ENCODE measurements at regions not wholly inside any gene's neighbourhood (a gene's known extent, or its start where the extent isn't known, plus 50 kb on each side); places are given as distances from the start of the nearest gene placed in this dataset.

DNA sequence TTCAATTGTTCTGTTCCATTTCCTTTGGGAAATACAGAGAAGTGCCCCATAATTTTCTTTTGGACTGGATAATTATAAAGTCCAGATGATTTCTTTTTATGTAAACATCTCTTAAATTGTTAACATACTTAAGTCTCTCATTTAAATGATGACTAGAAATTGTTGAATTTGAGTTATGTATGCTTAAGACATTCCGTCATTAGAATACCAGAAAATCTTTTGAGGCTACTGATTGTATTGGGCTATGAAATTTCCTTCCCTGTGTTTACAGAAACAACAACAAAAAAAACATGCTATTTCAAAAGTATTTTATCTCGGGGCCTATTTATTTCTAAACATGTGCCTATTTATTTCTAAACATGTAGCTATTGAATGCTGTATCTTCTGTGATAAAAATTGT, 125.4 kb downstream of the SH3BGRL2 start:
- TF ChIP-seq, protein P1, sequence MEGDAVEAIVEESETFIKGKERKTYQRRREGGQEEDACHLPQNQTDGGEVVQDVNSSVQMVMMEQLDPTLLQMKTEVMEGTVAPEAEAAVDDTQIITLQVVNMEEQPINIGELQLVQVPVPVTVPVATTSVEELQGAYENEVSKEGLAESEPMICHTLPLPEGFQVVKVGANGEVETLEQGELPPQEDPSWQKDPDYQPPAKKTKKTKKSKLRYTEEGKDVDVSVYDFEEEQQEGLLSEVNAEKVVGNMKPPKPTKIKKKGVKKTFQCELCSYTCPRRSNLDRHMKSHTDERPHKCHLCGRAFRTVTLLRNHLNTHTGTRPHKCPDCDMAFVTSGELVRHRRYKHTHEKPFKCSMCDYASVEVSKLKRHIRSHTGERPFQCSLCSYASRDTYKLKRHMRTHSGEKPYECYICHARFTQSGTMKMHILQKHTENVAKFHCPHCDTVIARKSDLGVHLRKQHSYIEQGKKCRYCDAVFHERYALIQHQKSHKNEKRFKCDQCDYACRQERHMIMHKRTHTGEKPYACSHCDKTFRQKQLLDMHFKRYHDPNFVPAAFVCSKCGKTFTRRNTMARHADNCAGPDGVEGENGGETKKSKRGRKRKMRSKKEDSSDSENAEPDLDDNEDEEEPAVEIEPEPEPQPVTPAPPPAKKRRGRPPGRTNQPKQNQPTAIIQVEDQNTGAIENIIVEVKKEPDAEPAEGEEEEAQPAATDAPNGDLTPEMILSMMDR (IDR thresholded peaks at IDR 0.05 in 4 of 5, conservative IDR thresholded peaks at IDR 0.05 in 1 of 5), result no peak
- no peak for TF ChIP-seq POLR2A (IDR thresholded peaks at IDR 0.05)

Measured in gastrocnemius medialis (tissue), 4 donors.